SH-SY5Y (cell line): ENCODE measurements at regions not wholly inside any gene's neighbourhood (a gene's known extent, or its start where the extent isn't known, plus 50 kb on each side); places are given as distances from the start of the nearest gene placed in this dataset.

Experiments
- GATA2 ChIP-seq: IDR thresholded peaks from 2 replicates; pipeline ENCODE4 v1.6.1; 2011; ENCODE audit warnings: mild to moderate bottlenecking, low read depth, low read length
- GATA3 ChIP-seq: IDR thresholded peaks from 2 replicates; pipeline ENCODE4 v1.6.1; 2011; ENCODE audit warnings: low read depth, mild to moderate bottlenecking, low read length, moderate library complexity

DNA sequence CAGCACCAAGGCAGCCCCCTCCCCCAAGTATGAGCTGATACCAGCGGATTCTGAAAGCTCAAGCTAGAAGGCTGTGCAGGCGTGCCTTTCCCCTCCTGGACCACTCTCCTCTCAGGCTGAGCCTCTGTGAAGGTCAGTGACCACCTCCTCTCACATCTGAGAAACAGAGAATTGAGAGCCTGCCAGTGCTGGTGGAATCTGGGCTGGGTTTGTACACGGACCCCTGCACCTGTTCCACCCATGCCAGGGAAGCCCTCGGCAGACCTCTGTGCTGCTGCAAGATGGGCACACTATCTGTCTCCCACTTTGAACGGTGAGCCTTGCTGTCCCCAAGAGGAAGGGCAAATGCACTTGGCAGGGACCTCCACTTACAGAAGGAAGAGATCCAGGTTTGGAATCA is 54.7 kb upstream of the SDK2 start:
- no peak for TF ChIP-seq GATA3
- TF ChIP-seq GATA2, result no peak
